Fibroblast of mammary gland (primary cell): ENCODE measurements at regions not wholly inside any gene's neighbourhood (a gene's known extent, or its start where the extent isn't known, plus 50 kb on each side); places are given as distances from the start of the nearest gene placed in this dataset.
"Not testable (repeated sequence)": the region's sequence is repeated elsewhere in the genome, so short reads cannot be mapped to it uniquely, and the experiment has no call there.

Experiments used
- DNase-seq: peaks from one replicate; pipeline ENCODE4 v3.0.0-alpha.2; 2010; ENCODE audit warnings: low read depth
- H3K4me3 ChIP-seq: 2 replicates; pipeline ENCODE4 v1.5.1; 2011; ENCODE audit warnings: low read depth, mild to moderate bottlenecking, low read length, moderate library complexity; ENCODE audit not compliant: control insufficient read depth
- CTCF ChIP-seq: conservative IDR thresholded peaks from 2 replicates; pipeline ENCODE4 v1.5.1; 2011; ENCODE audit warnings: low read depth, low read length, inconsistent platforms; ENCODE audit not compliant: control insufficient read depth, insufficient read depth

- no peak overlapping the region for H3K4me3 ChIP-seq
- no peak for DNase-seq
- TF ChIP-seq CTCF: no peak
These were observed 667.4 kb downstream of the ROBO2 start for GRCh38 chr3:77707281-77707680.

- no peak for TF ChIP-seq CTCF
- H3K4me3 ChIP-seq: no peak overlapping the region
- DNase-seq: no peak
These were observed 669.3 kb downstream of the ROBO2 start for GRCh38 chr3:77709155-77709554.

GRCh38 chr3:77718311-77718710 lies 678.4 kb downstream of the ROBO2 start:
- no peak for DNase-seq
- TF ChIP-seq CTCF: no peak

GRCh38 chr3:77720460-77720971 lies 680.6 kb downstream of the ROBO2 start:
- DNase-seq: no peak
- no peak for TF ChIP-seq CTCF
- no peak overlapping the region for H3K4me3 ChIP-seq

More at GRCh38 chr3:77718311-77718710, 678.4 kb downstream of the ROBO2 start:
- H3K4me3 ChIP-seq: no peak overlapping the region

- TF ChIP-seq CTCF: no peak
- H3K4me3 ChIP-seq: no peak overlapping the region
- DNase-seq: no peak
These were observed 686.6 kb downstream of the ROBO2 start for GRCh38 chr3:77726517-77726916.

GRCh38 chr3:77746048-77746447 lies 706.1 kb downstream of the ROBO2 start:
- H3K4me3 ChIP-seq: no peak overlapping the region
- no peak for TF ChIP-seq CTCF
- DNase-seq: no peak

GRCh38 chr3:77746892-77747291 lies 707.0 kb downstream of the ROBO2 start:
- DNase-seq: no peak
- TF ChIP-seq CTCF: no peak
- H3K4me3 ChIP-seq: no peak overlapping the region

GRCh38 chr3:77756397-77756975 lies 716.6 kb downstream of the ROBO2 start:
- H3K4me3 ChIP-seq, DNase-seq: not testable (repeated sequence)
